Inflammatory macrophage treated with lipopolysaccharide for 1 hour (primary cell): ENCODE measurements at regions not wholly inside any gene's neighbourhood (a gene's known extent, or its start where the extent isn't known, plus 50 kb on each side); places are given as distances from the start of the nearest gene placed in this dataset.

Source experiments
- DNase-seq, 2 donors: peaks; one replicate each; pipeline ENCODE4 v3.0.0-alpha.2; 2020 to 2022

DNA sequence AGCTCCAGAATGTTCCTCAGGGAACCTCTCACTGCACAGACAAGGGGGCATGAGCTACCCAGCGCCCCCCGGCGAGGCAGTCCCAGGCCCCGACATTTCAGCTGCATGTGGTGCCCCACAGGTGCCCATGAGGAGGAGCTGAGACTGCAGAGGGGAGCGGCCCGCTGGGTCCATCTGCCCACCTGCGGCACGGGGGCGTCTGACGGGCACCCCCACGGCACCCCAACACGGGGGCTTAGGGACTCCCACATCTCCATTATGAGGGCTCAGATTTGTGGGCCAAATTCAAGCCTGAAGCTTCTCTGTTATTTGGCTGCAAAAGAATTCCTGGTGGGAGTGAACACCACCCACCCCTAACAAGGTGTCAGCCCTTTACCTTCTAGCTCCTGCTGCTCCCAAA, 258.4 kb downstream of the UACA start:
- no peak for DNase-seq

DNA sequence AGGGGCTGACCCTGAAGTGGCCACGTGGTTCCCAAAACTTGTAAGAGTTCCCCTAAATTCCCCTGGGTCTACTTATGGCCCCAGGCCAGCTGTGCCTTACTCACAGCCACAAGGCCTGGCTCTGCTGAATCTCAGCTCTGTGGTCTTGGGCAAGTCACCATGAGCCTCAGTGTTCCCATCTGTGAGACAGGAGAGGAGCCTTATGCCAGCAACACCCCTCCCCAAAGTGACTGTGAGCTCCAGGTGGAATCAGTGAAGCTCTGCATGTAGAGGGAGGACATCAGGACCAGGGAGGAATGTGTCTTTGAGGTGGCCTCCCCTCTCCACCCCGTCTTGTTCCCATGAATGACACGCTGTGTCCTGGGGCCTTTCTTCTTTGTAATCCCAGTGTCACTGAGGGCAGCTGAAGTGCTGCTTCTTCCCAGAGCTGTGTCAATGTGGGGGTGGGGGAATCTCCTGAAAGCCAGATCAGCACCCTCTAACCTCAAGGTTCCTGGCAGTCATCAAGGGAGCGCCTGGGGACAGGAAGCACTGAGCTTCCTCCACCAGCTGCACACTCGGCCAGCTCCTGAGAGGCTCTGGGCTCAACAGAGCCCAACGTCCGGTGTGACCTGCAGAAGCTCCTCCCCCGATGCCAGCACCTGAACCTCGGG, 258.9 kb downstream of the UACA start:
- peak; percentile 84 to 97 for DNase-seq

GRCh38 chr15:70503798-70504298, 259.5 kb downstream of the UACA start:
- DNase-seq, result no peak

DNA sequence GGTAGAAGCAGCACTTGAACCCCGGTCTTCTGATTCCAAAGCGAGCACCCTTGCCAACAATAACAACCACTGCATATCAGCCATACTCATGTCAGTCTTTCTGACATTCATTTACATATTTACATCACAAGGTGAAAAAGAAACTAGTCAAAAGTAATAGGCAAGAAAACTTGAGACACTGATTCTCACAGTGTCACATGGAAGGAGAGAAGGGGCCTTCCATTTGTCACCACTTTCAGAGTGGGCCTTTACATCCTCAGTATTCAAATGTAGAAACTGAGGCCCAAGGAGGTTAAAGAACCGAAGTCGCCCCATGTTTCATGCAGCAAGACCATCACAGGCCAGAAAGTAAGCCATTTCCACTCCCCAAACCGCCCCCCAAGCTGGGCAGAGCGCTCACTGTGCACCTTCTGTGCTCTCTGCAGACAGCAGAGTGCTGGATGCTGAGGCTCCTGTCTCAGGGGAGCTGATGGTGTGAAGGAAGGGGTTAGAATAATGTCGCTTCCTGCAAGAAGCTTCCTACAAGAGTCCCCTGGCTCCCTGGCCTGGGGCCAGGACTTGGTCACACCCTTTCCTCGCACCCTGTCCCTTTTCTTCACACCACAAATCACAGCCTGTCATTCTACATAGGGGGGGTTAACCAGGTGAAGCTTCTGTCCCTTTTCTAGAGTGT, 260.1 kb downstream of the UACA start:
- peak in 1 of 2 donors; percentile 48 for DNase-seq

DNA sequence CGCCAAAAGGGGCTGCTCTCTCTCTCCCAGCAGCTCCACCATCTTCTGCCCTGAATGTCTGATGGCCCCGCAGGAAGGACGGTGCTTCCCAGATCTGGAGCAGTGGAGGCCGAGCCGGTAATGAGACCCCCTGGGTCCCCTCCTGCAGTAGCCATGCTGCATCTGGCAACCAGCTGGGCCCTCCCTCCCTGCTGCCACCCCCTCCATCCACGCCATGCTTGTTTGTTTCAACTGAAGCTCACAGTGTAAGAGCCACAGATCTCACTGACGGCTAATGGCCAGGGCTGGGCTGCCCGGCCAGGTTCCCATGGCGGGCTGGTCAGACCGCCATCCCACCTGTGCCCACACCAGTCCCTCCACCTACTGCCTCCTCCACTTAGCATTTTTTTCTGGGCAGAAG, 260.8 kb downstream of the UACA start:
- no peak for DNase-seq

DNA sequence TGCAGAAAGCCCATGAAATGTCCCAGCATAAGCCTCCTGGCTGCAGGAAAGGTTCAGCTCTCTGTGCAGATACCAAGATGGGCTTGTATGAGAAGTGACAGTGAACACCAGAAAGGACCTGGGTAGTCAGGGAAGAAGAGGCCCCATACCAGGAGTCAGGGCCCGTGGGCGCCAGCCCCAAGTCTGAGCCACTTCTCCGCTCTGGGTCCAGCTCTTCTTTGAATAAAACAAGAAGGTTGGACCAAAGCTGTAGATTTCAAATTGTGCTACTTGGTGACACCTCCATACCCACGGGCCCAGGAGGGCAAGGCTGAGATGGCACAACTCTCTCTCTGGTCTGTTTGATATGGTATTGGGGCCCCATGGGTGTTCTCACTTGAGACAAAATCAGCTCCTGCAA, 261.5 kb downstream of the UACA start:
- DNase-seq, result no peak

- no peak for DNase-seq
Observed at GRCh38 chr15:70501121-70501727, 262.1 kb downstream of the UACA start.

DNA sequence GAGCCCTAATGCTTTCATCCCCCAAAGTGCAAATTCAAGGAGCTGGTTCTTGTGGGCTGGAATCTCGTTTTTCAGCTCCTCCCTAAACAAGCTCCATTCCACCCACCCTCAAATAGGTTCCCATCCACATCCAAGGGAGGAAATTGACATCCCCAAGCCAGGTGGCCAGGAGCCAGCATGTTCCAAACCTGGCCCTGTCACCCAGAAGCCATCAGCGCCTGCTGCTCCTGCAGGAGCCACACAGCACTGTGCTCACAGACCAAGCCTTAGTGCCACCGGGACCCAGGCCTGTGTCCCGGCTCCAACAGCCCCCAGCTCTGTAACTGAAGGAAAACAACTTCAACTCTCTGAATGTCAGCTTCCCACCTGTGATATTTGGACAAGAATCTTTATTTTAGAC, 263.6 kb downstream of the UACA start:
- DNase-seq, result no peak

DNA sequence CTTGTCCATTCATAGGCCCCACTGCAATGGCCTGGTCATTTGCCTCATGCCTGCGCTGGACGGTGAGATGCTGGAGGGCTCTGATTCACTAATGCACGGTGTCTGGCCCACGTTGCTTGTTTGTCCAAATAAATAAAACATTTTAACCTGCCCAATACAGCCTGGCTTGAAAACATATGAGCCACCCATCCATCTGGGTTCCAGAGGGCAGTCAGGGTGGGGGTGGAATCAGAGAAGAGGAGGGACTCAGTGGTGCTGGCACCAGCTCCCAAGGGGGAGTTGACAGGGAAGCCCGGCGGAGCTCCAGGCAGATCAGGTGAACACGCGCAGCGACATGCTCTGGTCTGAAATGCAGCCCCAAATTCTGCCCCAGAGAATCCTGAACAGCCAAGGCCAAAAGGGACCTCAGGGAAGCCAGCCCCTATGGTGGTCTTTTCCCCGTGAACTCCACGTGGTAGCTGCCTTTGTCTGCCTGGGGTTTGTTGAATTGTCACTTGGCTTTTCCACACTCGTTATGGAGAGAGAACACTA, 265.2 kb downstream of the UACA start:
- DNase-seq, result no peak

DNA sequence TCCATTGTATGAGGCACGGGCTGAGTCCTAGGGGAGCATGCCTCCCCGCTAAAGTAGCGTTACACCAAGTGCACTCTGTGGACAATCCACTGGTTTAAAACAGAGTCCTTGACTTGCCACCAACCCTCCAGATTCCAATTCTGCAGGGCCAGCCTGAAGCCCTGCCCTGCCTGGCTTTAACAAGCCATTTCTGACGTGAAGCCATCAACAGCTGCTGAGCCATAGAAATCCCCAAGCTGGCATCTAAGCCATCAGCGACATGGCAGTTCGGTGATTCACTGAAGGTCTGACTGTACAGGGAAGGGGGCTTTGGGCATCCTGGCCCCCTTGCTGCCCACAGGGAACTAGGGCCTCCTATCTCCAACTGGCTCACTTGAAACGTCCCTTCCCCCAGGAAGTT, 265.7 kb downstream of the UACA start:
- DNase-seq, result no peak

DNA sequence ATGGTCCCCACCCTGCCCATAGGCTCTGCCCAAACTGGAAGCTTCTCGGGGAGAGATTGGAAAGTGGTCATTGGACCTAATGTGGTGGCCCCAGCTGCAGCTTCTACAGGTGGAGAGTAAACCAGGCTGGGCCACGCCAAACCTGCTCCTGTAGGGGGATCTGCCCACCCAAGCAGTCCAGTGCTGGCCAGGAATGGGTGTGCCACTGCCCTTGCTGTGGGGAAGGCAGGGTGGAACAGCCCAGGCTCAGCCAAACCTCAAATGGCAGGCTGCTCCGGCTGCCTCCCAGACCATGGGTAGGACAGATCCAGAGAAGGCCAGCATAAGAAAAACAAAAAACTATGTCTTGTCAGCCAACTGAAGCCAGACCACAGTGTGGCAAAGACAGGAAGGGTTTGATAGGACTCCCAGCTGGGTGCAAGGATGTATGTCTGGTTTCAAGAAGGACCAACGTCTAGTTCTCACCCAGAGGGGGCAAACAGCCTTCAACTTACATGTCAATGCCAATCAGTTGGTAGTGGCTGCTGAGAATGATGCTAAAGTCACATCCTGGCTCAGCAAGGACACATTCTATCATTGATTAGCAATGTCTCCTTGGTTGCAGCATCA, 267.3 kb downstream of the UACA start:
- no peak for DNase-seq

DNA sequence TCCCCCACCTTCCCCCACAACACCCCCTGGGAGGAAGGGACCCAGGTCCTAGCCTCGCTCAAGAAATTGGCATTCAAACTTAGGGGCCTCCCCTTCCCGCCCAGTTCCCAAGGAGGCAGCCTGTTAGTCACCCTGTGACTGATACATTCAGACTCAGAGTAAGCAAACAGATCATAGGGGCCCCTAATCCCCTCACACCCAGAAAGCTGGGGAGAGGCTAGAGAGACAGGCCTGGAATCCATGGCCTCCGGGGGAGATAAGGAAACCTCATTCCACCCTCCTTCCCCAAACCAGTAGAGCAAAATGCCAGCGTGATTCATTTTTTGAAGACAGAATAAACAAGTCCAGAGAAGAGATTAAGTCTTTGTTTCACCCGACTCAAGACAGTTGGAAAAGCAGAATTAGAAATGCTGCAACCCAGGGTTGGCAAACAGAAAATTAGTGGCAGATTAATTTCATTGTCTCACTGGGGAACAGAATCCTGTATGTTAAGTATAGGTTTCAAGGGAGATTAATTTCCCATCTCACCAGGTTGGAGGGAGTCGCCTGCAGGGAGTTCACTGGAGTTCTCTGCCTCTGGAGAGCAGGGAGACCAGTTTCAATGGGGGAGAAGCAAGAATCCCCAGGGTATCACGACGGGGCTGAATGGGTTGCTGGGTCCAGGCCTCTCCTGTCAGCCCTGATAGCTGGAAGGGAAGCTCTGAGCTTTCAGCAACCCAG, 268.3 kb downstream of the UACA start:
- DNase-seq, result peak; percentile 30 to 40

GRCh38 chr15:70494517-70494851, 268.9 kb downstream of the UACA start:
- DNase-seq, result no peak

GRCh38 chr15:70493787-70494516, 269.4 kb downstream of the UACA start:
- DNase-seq, result no peak

DNA sequence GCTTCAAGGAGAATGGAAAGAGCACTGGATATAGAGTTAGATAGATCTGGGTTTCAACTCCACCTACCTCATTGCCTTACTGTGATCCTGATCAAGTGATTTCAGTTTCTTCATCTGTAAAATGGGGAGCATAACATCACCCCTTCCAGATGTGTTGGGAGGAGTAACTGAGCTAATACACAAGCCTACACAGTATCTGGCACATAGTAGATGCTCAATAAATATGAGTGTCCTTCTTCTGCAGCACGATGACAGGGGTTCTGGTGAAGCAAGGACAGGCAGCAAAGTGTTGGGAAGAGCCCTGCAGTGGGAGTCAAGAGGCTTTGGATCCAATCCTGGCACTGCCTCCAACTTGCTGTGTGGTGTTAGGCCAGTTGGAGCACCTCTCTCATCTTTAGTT, 270.0 kb downstream of the UACA start:
- no peak for DNase-seq

GRCh38 chr15:70492240-70493177, 270.8 kb downstream of the UACA start:
- DNase-seq, result peak; percentile 81 to 83

- no peak for DNase-seq
Observed at GRCh38 chr15:70491641-70492040, 271.7 kb downstream of the UACA start.

DNA sequence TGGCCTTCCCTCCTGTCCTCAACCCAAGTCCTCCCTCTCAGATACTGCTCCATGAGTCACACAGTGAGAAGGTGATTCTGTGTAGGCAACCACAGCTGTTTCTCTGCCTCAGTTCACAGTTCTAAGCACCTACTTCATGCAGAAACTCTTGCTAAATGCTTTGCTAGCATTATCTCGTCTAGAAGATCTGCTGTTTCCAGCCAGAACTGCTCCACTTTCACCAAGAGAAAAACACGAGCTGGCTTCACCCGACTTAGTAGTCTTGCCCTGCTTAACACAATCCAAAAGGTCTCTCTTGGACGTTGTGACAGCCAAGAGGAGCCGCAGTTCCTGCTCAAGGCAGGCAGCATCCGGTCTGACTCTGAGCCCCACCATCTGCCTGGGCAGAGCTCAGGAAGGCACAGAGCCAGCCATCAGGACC, 272.1 kb downstream of the UACA start:
- no peak for DNase-seq

- DNase-seq, result no peak
Observed at GRCh38 chr15:70490838-70491155, 272.6 kb downstream of the UACA start.

GRCh38 chr15:70490148-70490837, 273.1 kb downstream of the UACA start:
- DNase-seq, result no peak
